HEK293T (cell line): ENCODE measurements at regions not wholly inside any gene's neighbourhood (a gene's known extent, or its start where the extent isn't known, plus 50 kb on each side); places are given as distances from the start of the nearest gene placed in this dataset.

Experiments used
- CTCF ChIA-PET: fragments of 350-600 bp; formaldehyde crosslinking; extraction: SDS; loops from one replicate; lab custom pipeline; 2021; ENCODE audit warnings: antibody characterized with exemption, inconsistent platforms; lab: Yijun Ruan, JAX
- POLR2A ChIA-PET: fragments of 350-600 bp; formaldehyde crosslinking; extraction: SDS; loops from one replicate; lab custom pipeline; 2020; ENCODE audit warnings: antibody characterized with exemption, inconsistent platforms; lab: Yijun Ruan, JAX
- DNase-seq: peaks from one replicate; pipeline ENCODE4 v3.0.0; 2012; ENCODE audit warnings: mixed read lengths; ENCODE audit errors: extremely low spot score
- ARNT ChIP-seq: fragments of 450-650 bp; IDR thresholded peaks from 2 replicates; pipeline ENCODE4 v1.6.1; 2017; ENCODE audit warnings: mild to moderate bottlenecking
- BHLHE40 ChIP-seq: fragments of 450-650 bp; IDR thresholded peaks from 2 replicates; pipeline ENCODE4 v1.6.1; 2016; ENCODE audit warnings: mild to moderate bottlenecking, moderate library complexity, borderline replicate concordance
- CTBP1 ChIP-seq: fragments of 450-650 bp; IDR thresholded peaks from 2 replicates; pipeline ENCODE4 v1.6.1; 2016; ENCODE audit warnings: borderline replicate concordance
- ELF4 ChIP-seq: fragments of 450-650 bp; IDR thresholded peaks from 2 replicates; pipeline ENCODE4 v1.6.1; 2017; ENCODE audit warnings: antibody characterized with exemption
- FOXA1 ChIP-seq: fragments of 450-650 bp; IDR thresholded peaks from 2 replicates; pipeline ENCODE4 v1.6.1; 2016; ENCODE audit warnings: mild to moderate bottlenecking
- FOXK2 ChIP-seq: fragments of 450-650 bp; IDR thresholded peaks from 2 replicates; pipeline ENCODE4 v1.6.1; 2016; ENCODE audit warnings: mild to moderate bottlenecking
- FOXM1 ChIP-seq: fragments of 450-650 bp; IDR thresholded peaks from 2 replicates; pipeline ENCODE4 v1.6.1; 2017; ENCODE audit warnings: mild to moderate bottlenecking, borderline replicate concordance
- HDGF ChIP-seq: fragments of 450-650 bp; IDR thresholded peaks from 2 replicates; pipeline ENCODE4 v1.6.1; 2017; ENCODE audit warnings: antibody characterized with exemption, borderline replicate concordance
- L3MBTL2 ChIP-seq: fragments of 450-650 bp; conservative IDR thresholded peaks from 2 replicates; pipeline ENCODE4 v1.6.1; 2016; ENCODE audit warnings: mild to moderate bottlenecking
- LEF1 ChIP-seq: fragments of 450-650 bp; IDR thresholded peaks from 2 replicates; pipeline ENCODE4 v1.6.1; 2017; ENCODE audit warnings: mild to moderate bottlenecking, borderline replicate concordance
- NFRKB ChIP-seq: fragments of 450-650 bp; IDR thresholded peaks from 2 replicates; pipeline ENCODE4 v1.6.1; 2016; ENCODE audit warnings: mild to moderate bottlenecking, moderate library complexity
- PKNOX1 ChIP-seq: fragments of 450-650 bp; IDR thresholded peaks from 2 replicates; pipeline ENCODE4 v1.6.1; 2016
- SP1 ChIP-seq: fragments of 450-650 bp; IDR thresholded peaks from 2 replicates; pipeline ENCODE4 v1.6.1; 2017
- SUZ12 ChIP-seq: fragments of 450-650 bp; IDR thresholded peaks from 2 replicates; pipeline ENCODE4 v1.6.1; 2016; ENCODE audit warnings: mild to moderate bottlenecking
- TARDBP ChIP-seq: fragments of 450-650 bp; IDR thresholded peaks from 2 replicates; pipeline ENCODE4 v1.6.1; 2016
- ZNF384 ChIP-seq: fragments of 450-650 bp; IDR thresholded peaks from 2 replicates; pipeline ENCODE4 v1.6.1; 2016

DNA sequence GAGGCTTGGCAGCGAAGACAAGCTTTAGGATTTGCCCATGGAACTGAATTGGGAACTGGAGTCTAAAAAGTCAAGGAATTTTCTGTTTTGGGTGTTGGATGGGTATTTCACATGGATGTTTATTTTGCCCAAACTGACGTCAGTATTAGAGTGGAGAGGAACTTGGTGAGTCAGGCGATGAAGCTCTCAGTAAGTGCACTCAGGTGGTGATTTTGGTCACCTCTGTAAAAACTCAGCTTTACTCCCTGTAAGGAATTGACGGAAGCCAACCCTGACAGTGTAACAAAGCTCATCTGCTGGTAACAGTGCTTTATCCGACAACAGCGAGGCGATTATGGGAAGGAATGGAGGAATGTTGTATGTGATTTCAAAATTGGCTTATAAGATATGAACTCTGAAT lies 77.0 kb upstream of the PGRMC2 start:
- ChIA-PET POLR2A (no interaction called here), CTCF (no interaction called here)
- TF ChIP-seq LEF1 (no peak), TARDBP (no peak), SUZ12 (no peak), L3MBTL2 (no peak), CTBP1 (no peak), FOXK2 (no peak), HDGF (no peak), SP1 (no peak), FOXM1 (no peak), NFRKB (no peak), ARNT (no peak), BHLHE40 (no peak), FOXA1 (no peak), ELF4 (no peak), PKNOX1 (no peak), ZNF384 (no peak)
- DNase-seq = no peak

DNA sequence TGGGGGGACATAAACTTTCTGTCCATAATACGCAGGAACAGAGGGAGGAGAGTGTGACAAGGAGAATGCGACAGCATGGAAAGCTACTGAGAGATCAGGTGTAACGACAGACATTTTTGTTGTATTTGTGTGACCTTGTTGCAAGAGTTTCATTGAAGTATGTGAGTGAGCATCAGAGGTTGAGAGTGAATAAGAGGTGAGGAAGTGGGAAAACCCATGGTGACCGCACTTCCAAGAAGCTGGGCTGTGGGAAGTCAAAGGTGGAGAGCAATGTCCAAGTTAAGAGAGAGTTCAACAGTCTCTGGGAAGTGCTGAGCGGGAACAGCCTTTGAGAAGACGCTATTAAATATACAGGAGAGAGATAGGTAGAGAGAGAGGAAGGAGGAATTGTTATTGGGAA lies 76.4 kb upstream of the PGRMC2 start:
- ChIA-PET POLR2A (no interaction called here), CTCF (no interaction called here)
- no peak for DNase-seq
- no peak for TF ChIP-seq CTBP1
- TF ChIP-seq FOXM1 = no peak
- no peak for TF ChIP-seq LEF1

GRCh38 chr4:128362760-128363159 lies 75.1 kb upstream of the PGRMC2 start:
- TF ChIP-seq NFRKB = no peak
- no peak for TF ChIP-seq FOXK2
- no peak for TF ChIP-seq ARNT
- no peak for TF ChIP-seq TARDBP
- TF ChIP-seq ELF4 = no peak
- TF ChIP-seq SUZ12 = no peak
- no peak for TF ChIP-seq PKNOX1
- no peak for TF ChIP-seq FOXA1
- TF ChIP-seq CTBP1 = no peak
- no peak for TF ChIP-seq FOXM1
- ChIA-PET POLR2A (no interaction called here), CTCF (no interaction called here)
- no peak for DNase-seq

DNA sequence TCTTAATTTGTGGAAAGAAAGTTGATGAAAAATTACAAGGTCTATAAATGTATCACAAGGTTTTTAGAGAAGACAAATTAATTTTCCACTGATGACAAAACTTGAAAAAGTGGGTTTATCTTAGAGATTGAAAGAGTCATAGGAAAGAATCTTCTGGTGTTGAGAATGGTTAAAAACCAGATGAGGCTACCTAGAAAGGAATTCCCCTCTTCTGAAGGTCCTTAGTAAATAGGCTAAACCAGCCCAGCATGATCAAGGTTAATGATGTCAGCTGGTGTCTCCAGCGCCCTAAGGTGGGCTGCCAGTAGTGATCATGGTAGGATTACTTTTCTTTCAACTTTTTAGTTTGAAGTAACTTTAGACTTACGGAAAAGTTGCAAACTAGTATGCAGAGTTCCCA lies 71.8 kb upstream of the PGRMC2 start:
- TF ChIP-seq ARNT = no peak
- TF ChIP-seq PKNOX1 = no peak
- TF ChIP-seq TARDBP = no peak
- no peak for TF ChIP-seq L3MBTL2
- no peak for TF ChIP-seq LEF1
- no peak for TF ChIP-seq FOXK2
- no peak for TF ChIP-seq ZNF384
- TF ChIP-seq CTBP1 = no peak
- no peak for TF ChIP-seq SUZ12
- TF ChIP-seq FOXA1 = no peak
- ChIA-PET POLR2A (no interaction called here), CTCF (no interaction called here)
- DNase-seq = no peak

- POLR2A ChIA-PET = no interaction called here
- no peak for TF ChIP-seq NFRKB
- no peak for TF ChIP-seq FOXM1
- TF ChIP-seq TARDBP = no peak
- TF ChIP-seq ZNF384 = no peak
- no peak for TF ChIP-seq ARNT
- no peak for TF ChIP-seq FOXK2
- no peak for TF ChIP-seq HDGF
- TF ChIP-seq CTBP1 = no peak
- no peak for TF ChIP-seq SUZ12
- TF ChIP-seq PKNOX1 = no peak
- no peak for TF ChIP-seq BHLHE40
- TF ChIP-seq SP1 = no peak
- no peak for TF ChIP-seq L3MBTL2
- TF ChIP-seq ELF4 = no peak
- no peak for TF ChIP-seq LEF1
- TF ChIP-seq FOXA1 = no peak
- CTCF ChIA-PET = no interaction called here
- DNase-seq = no peak
These were observed 71.3 kb upstream of the PGRMC2 start for GRCh38 chr4:128358913-128359279.

DNA sequence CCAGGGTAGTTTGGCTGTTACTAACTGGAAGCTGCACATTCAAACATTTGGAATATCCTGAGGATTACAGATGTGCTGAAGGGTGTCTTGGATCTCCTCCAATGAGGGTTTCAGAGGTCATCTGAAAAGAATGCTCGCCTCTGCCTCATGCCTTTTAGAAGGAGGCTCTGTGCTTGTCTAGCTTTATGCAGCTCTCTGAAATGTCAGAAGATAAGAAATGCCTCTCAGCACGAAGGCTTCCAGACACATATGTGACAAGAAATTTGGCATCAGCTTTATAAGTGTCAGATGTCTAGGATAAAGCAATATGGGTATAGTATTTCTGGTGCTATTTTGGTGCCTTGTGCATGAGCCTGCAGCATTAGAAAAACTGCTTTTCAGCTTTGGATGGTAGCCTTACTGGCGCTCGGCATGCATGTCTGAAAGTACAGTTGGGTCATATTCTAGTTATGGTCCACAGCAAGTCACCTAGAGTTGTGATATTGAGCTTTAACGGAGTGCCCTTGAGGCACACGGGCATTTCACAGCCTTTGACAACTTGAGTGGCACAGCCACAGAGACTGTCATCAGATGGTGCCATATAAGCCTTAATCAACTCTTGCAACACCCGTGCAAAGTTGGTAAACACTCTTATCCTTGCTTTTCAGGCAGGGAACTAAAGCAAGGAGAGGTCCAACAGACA lies 70.8 kb upstream of the PGRMC2 start:
- CTCF ChIA-PET = interaction anchor here (0.5 to 0.6 kb wide), 2 partner anchors 134 to 242 kb away, joined by 3 read pairs; no protein-coding TSS in a partner anchor
- TF ChIP-seq ZNF384 (no peak), CTBP1 (no peak), FOXA1 (no peak), ARNT (no peak)
- POLR2A ChIA-PET = interaction anchor here (1.3 kb wide), 1 partner anchor 71 kb away, joined by 4 read pairs; the partner anchor contains the start of gene PGRMC2
- no peak for DNase-seq
